Epithelial cell of proximal tubule (primary cell): ENCODE measurements at regions not wholly inside any gene's neighbourhood (a gene's known extent, or its start where the extent isn't known, plus 50 kb on each side); places are given as distances from the start of the nearest gene placed in this dataset.
A peak's percentile ranks its signal among the peaks of the same experiment; 100 is the strongest.
"Not testable (repeated sequence)": the region's sequence is repeated elsewhere in the genome, so short reads cannot be mapped to it uniquely, and the experiment has no call there.

Experiments used
- DNase-seq: peaks from one replicate; pipeline ENCODE4 v3.0.0-alpha.2; 2011; ENCODE audit warnings: low read depth
- H3K4me3 ChIP-seq: 2 replicates; pipeline ENCODE4 v1.5.1; 2011; ENCODE audit warnings: low read depth, mild to moderate bottlenecking, low read length
- CTCF ChIP-seq: conservative IDR thresholded peaks from 2 replicates; pipeline ENCODE4 v1.5.1; 2012; ENCODE audit warnings: low read depth, mild to moderate bottlenecking, low read length

DNA sequence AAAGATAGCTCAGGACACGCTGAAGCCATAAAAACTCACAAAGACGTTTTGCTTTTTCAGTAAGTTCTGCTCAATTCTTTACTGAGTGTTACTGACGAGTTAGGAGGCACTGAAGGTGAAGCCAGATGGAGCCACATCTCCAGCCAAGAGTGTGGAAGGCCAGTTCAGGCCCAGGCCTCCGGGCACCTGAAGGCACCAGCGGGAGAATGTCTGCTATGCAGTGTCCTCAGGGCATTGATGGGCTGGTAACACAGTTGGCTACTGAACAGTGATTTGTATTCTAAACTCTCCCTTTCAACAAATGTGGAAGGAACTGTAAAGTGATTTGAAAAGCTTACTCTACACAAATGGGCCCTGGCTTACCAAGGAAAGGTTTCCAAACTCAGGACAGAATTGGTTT, 64.8 kb upstream of the SVIL start:
- no peak overlapping the region for H3K4me3 ChIP-seq
- no peak for TF ChIP-seq CTCF
- DNase-seq, result no peak

DNA sequence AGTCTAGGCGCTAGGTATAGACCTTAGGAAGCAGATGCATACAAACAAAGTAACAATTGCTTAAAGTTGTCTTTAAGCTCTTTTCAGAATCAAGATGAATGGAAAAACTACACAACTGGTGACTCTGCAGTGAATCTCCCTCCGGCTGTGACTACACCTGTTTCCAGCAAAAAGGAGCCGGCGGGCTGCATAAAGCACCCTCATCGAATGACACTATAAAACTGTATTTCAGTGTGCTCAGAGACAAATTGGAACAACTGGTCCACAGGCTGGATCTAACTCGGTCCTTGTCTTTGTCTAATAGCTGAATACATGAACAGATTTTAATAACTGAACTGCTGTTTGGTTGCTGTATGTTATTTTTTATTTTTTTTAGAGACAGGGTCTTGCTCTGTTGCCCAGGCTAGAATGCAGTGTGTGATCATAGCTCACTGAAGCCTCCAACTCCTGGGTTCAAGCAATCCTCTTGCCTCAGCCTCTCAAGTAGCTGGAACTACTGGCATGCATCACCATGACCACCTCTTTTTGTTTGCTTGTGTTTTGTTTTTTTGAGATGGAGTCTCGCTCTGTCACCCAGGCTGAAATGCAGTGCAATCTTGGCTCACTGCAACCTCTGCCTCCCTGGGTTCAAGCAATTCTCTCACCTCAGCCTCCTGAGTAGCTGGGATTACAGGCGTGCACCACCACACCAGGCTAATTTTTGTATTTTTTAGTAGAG, 64.2 kb upstream of the SVIL start:
- H3K4me3 ChIP-seq, result no peak overlapping the region
- TF ChIP-seq CTCF, result no peak
- no peak for DNase-seq

DNA sequence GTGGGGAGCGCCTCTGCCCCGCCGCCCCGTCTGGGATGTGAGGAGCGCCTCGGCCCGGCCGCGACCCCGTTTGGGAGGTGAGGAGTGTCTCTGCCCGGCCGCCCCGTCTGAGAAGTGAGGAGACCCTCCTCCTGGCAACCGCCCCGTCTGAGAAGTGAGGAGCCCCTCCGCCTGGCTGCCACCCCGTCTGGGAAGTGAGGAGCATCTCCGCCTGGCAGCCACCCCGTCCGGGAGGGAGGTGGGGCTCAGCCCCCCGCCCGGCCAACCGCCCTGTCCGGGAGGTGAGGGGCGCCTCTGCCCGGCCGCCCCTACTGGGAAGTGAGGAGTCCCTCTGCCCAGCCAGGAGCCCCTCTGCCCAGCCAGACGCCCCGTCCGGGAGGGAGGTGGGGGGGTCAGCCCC, 61.8 kb upstream of the SVIL start:
- H3K4me3 ChIP-seq, DNase-seq: not testable (repeated sequence)

GRCh38 chr10:29694121-29694520, 59.4 kb upstream of the SVIL start:
- no peak overlapping the region for H3K4me3 ChIP-seq
- DNase-seq, result no peak
- TF ChIP-seq CTCF, result no peak

DNA sequence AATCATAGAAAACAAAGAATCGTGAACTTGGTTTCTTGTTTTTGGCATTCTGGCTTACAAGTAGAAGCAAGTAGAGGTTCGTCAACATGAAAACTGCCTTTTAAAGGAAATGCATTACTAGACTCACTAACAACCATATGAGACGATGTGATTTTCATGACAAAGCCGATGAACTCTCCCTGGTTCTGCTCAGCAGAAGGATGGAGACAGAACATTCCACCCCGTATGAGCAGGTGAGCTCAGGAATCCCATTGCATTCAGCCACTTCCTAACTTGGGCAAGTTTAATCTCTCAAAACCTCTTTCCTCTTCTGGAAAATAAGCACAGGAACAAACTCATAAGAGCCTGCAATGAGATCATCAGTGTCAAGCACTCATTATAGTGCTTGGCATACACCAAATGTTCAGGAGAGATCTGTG, 57.4 kb upstream of the SVIL start:
- no peak for TF ChIP-seq CTCF
- no peak overlapping the region for H3K4me3 ChIP-seq
- no peak for DNase-seq

DNA sequence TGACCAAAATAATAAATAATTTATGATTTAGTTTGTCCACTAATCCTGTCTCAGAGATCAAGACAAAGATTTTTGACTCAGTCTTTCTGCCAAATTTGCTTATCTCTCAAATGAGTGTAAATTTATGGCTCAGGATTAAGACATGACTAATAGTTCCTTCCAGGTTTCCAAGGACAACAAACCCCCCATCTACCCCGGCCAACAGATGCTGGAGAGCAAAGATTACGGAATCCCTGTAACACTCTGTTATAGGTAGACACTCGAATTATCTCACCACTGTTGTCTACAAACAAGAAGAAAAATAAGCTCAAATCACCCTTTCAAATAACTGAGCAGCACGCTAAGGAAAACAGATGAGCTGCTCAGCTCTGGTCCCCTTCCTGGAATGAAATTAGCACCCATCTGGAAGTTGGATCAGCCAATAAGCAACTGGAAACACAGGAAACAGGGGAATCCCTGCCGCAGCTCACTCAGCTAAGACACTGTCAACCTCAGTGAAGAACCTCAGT, 56.8 kb upstream of the SVIL start:
- DNase-seq, result no peak
- H3K4me3 ChIP-seq, result no peak overlapping the region
- no peak for TF ChIP-seq CTCF

- H3K4me3 ChIP-seq, result no peak overlapping the region
- peak; percentile 41 for DNase-seq
- no peak for TF ChIP-seq CTCF
These were observed 54.2 kb upstream of the SVIL start for GRCh38 chr10:29689001-29689400.
